Epidermal melanocyte (primary cell): ENCODE measurements at regions not wholly inside any gene's neighbourhood (a gene's known extent, or its start where the extent isn't known, plus 50 kb on each side); places are given as distances from the start of the nearest gene placed in this dataset.

Experiments used
- DNase-seq: peaks from one replicate; pipeline ENCODE4 v3.0.0; 2011; ENCODE audit warnings: low spot score; ENCODE audit not compliant: insufficient read length

DNA sequence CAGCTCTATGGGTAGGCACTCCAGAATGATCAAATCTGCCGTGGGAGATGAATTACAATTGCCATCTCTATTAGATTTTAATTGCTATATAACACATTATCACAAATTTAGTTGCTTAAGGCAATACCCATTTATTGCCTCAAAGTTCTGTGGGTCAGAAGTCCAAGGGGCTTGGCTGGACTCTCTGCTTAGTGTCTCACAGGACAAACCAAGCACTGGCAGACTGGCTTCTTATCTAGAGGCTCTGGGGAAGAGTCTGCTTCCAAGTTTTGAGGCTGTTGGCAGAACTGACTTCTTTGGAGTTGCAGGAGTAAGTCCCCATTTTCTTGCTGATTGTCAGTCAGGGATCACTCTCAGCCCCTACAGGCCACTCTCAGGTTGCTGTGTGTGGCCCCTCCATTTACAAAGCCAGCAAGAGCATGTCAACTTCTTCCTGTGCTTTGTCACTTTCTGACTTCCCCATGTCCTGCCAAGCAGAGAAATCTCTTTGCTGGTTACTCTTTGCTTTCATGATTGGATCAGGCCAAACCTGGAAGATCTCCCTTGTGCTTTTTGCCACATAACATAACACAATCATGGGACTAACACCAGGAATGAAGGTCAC is 93.5 kb upstream of the PRICKLE2 start:
- no peak for DNase-seq

DNA sequence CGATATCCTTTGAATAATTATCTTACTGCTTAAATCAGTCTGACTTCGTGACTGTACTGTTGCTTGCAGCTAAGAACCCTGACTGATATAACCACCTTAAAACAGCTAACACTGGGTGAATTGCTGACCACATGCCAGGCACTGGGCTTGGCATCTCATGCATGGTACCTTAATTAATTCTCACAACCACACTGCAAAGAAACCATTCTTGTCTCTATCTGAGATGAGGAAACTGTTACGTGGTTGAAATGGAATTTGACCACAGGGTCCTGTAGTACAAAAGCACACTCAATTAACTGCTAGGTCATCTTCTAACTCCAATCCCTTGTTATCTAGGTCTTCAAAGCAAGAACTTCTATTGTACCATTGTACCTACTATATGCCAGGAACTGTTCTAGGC is 92.7 kb upstream of the PRICKLE2 start:
- no peak for DNase-seq

GRCh38 chr3:64316971-64317370 is 91.7 kb upstream of the PRICKLE2 start:
- DNase-seq, result no peak

DNA sequence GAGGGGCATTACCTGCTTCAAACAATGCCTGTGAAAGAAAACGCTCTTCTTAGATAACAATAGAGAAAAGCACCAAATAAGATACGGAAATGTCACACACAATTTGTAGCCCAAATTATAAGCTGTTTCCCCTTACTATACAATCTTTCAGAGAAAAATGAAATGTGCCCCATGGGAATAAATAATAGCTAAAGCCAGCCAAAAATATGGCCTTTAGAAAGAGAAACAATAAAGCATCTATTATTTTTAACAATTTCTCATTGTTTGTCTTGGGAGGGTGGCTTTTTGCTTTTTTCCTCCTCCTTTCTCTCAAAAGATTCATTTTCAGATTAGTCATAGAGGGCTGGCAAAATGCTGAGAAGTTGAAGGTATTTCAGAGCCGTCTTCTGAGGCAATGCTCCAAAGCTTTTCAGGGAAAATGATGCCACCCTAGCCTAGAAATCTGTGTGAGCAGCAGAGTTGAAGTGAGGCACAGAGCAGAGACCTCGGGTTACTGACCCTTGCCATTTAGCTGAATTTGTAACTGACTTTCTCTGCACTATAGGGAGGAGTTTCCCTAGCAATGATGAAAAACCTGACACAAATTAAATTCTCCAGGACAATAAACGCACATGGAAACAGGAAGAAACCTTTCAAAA is 86.3 kb upstream of the PRICKLE2 start:
- DNase-seq, result no peak

- no peak for DNase-seq
These were observed 83.7 kb upstream of the PRICKLE2 start for GRCh38 chr3:64308931-64309330.

DNA sequence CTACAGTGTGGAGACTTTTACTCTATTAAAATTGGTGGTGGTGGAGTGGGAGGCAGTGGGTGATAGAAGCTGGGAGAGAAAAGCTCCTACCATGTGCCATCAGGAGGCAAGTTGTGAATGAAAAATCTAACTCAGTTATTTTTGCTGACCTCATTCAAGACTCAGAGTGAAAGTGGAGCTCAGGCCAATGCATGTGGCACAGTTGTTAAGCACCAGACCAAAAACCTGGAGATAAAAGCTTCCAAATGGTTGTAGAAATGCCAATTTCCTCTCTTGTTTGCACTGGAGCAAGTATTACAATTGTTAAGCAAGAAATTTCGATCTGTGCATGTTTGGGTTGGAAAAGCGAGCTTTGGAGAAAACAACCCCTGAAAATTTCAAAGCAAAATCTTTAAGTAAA is 81.5 kb upstream of the PRICKLE2 start:
- no peak for DNase-seq

DNA sequence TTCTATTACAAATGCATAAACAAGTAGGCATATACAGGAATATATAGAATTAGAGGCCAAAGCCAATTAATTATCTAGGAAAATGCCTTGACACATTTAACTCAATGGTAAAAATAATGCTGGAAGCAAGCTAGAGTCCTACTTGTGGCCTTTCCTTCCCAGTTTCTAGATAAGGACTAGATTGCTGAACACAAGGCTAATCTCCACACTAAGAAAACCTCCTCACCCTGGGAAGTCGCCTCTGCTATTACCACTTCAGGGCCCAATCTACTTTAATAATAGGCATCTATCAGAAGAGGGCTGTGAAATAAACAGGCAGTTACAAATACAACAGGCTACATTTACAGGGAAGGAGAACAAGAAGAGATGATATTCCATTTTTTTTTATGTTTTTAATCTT is 80.5 kb upstream of the PRICKLE2 start:
- no peak for DNase-seq

GRCh38 chr3:64304828-64305410 is 79.7 kb upstream of the PRICKLE2 start:
- DNase-seq, result no peak

GRCh38 chr3:64303881-64304280 is 78.6 kb upstream of the PRICKLE2 start:
- no peak for DNase-seq

GRCh38 chr3:64303401-64303800 is 78.1 kb upstream of the PRICKLE2 start:
- DNase-seq, result no peak

GRCh38 chr3:64301476-64301875 is 76.2 kb upstream of the PRICKLE2 start:
- no peak for DNase-seq

- DNase-seq, result no peak
These were observed 75.6 kb upstream of the PRICKLE2 start for GRCh38 chr3:64300790-64301423.

- no peak for DNase-seq
These were observed 73.9 kb upstream of the PRICKLE2 start for GRCh38 chr3:64299206-64299605.

GRCh38 chr3:64297563-64297962 is 72.3 kb upstream of the PRICKLE2 start:
- DNase-seq, result no peak

DNA sequence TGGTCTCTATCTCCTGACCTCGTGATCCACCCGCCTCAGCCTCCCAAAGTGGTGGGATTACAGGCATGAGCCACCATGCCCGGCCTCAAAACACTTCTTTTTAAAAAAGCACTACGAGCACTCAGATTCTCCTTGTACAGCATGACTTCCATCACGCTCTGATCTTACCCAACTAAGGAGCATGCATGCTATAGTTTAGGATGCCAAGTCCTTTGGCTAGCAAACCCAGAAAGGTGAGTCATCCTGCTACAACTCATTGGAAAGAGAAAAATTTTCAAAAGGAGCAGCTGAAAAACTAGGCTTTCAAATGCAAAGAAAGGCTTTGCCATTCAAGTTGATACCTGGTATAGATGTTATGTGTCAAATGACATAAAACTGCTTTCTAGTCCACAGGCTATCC is 70.3 kb upstream of the PRICKLE2 start:
- no peak for DNase-seq

GRCh38 chr3:64294771-64295170 is 69.5 kb upstream of the PRICKLE2 start:
- no peak for DNase-seq

- no peak for DNase-seq
These were observed 67.9 kb upstream of the PRICKLE2 start for GRCh38 chr3:64293121-64293520.

GRCh38 chr3:64291956-64292355 is 66.7 kb upstream of the PRICKLE2 start:
- DNase-seq, result no peak

GRCh38 chr3:64291345-64291744 is 66.1 kb upstream of the PRICKLE2 start:
- DNase-seq, result no peak

- DNase-seq, result no peak
These were observed 65.6 kb upstream of the PRICKLE2 start for GRCh38 chr3:64290864-64291263.

- DNase-seq, result no peak
These were observed 64.9 kb upstream of the PRICKLE2 start for GRCh38 chr3:64290161-64290560.

- DNase-seq, result no peak
These were observed 64.4 kb upstream of the PRICKLE2 start for GRCh38 chr3:64289622-64290021.

DNA sequence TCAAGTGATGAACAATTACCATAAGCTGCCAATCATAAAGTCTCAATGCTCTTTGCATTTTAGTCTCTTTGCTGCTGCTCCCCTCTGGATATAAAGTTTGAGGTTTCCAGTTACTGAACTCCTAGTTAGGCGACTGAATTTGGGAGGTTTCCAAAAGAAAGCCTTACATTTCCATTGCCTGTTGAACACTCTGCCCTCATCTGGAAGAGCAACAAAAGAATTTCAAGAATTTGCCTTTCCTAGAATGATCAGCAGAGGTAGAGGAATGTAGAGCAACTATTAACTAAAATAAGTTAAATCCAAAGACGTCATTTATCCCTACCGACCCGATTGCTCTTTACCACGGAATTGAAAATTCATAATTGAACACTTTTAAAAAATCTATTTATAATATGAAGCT is 53.4 kb upstream of the PRICKLE2 start:
- no peak for DNase-seq
